GM12891 (cell line): ENCODE measurements at regions not wholly inside any gene's neighbourhood (a gene's known extent, or its start where the extent isn't known, plus 50 kb on each side); places are given as distances from the start of the nearest gene placed in this dataset.

Experiments used
- POLR2A ChIP-seq: IDR thresholded peaks from 2 replicates; pipeline ENCODE4 v1.6.1; 2011; ENCODE audit warnings: low read depth, low read length, control low read depth
- POLR2AphosphoS5 ChIP-seq: IDR thresholded peaks from 2 replicates; pipeline ENCODE4 v1.6.1; 2011; ENCODE audit warnings: low read depth, low read length, control low read depth
- SPI1 ChIP-seq: IDR thresholded peaks from 2 replicates; pipeline ENCODE4 v1.6.1; 2011; ENCODE audit warnings: low read depth, low read length, control low read depth
- TAF1 ChIP-seq: IDR thresholded peaks from 2 replicates; pipeline ENCODE4 v1.6.1; 2011; ENCODE audit warnings: low read depth, low read length, control low read depth

DNA sequence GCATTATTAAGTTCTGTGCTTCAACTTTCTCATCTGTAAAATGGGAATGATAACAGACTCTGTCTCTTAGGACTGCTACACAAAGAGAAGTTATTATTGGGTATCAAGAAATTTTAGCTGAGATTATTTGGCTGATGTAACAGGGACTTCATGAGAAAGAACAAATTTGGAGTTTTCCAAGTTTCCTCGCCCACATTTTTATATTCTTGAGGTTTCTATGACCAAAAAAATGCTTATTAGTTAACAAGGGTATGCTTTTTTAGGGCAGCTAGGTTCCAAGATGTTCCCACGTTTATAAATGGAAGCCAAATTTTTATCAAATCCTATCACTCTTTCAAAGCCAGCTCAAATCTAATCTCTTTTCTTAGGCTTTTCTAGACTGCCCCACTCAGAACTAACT, 50.6 kb upstream of the C3orf80 start:
- no peak for TF ChIP-seq POLR2AphosphoS5
- no peak for TF ChIP-seq POLR2A
- TF ChIP-seq TAF1: no peak
- no peak for TF ChIP-seq SPI1
